ENCODE measurements at regions not wholly inside any gene's neighbourhood (a gene's known extent, or its start where the extent isn't known, plus 50 kb on each side); places are given as distances from the start of the nearest gene placed in this dataset.

DNA sequence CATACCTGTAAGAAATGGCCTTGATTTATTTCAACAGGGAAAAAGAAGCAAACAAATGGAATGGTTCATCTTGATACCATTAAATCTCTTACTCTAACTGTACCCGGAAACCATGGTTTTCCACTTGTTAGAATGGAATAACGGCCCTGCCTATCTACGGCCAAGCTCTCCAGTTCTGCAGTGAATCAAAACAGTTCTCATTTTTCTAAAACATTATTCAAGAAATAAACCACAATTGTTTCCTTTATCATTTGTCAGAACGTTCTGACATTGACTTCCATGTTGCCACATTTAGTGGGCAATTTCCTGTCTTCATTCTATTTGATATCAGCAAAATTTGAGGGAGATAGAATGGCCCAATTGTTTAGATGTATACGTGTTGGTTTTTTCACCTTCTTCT, 118.8 kb upstream of the CDH19 start:
- TF ChIP-seq CTCF (IDR thresholded peaks at IDR 0.05; ENCODE audit: insufficient read depth, low read length) (no peak), POLR2AphosphoS5 (IDR thresholded peaks at IDR 0.05; ENCODE audit: low read depth) (no peak)
